HCT116 (cell line): ENCODE measurements at regions not wholly inside any gene's neighbourhood (a gene's known extent, or its start where the extent isn't known, plus 50 kb on each side); places are given as distances from the start of the nearest gene placed in this dataset.
A peak's percentile ranks its signal among the peaks of the same experiment; 100 is the strongest.

Experiments used
- ATAC-seq: fragments of 200-7000 bp; cut with Tn5 transposase; 2 replicates; pipeline ENCODE4 v1.9.1; 2020; ENCODE audit warnings: mild to moderate bottlenecking, moderate library complexity
- BruUV-seq: library from RNA; stranded (reverse); fragments of 400-500 nt; replicated peaks from 2 replicates; lab custom pipeline; 2021; lab: Mats Ljungman, UMichigan
- CTCF ChIA-PET: fragments of 300-600 bp; sonication (Branson Sonifier 250); formaldehyde crosslinking; loops from one replicate; lab custom pipeline; 2021; ENCODE audit warnings: antibody characterized with exemption; lab: Charles Lee
- POLR2A ChIA-PET: fragments of 300-600, 350-600 bp; sonication (Branson Sonifier 250); formaldehyde crosslinking; loops from one replicate; lab custom pipeline; 2021; ENCODE audit warnings: antibody characterized with exemption; lab: Charles Lee
- RAD21 ChIA-PET, 2 experiments: fragments of 300-600 bp; sonication (Branson Sonifier 250); formaldehyde crosslinking; loops; one replicate each; lab custom pipeline; 2023; ENCODE audit warnings: low total read pairs in 2 of 2; ENCODE audit not compliant: uncharacterized antibody in 2 of 2, unreplicated experiment in 2 of 2, low non-redundant PET in 1 of 2; lab: Charles Lee
- DNase-seq: peaks from one replicate; pipeline ENCODE4 v3.0.0-alpha.2; 2010; ENCODE audit warnings: low read depth, low spot score
- H2AFZ ChIP-seq: fragments of 200-600 bp; shearing (Covaris generic), sonication (generic); 2 replicates; pipeline ENCODE4 v1.6.1; 2017; ENCODE audit warnings: low read depth, mixed run types, mixed read lengths, antibody characterized with exemption, low read length; ENCODE audit not compliant: poor library complexity, severe bottlenecking
- H3K27ac ChIP-seq: 2 replicates; pipeline ENCODE4 v1.5.1; 2012; ENCODE audit warnings: low read depth, low read length
- H3K27me3 ChIP-seq: fragments of 200-600 bp; sonication (generic); 2 replicates; pipeline ENCODE4 v1.6.1; 2016; ENCODE audit warnings: mixed run types, low read length, mixed read lengths; ENCODE audit not compliant: insufficient read depth
- H3K36me3 ChIP-seq, 2 experiments: fragments of 200-500 bp in 1 of 2; fragments of 200-600 bp in 1 of 2; sonication (Bioruptor generic) in 1 of 2; sonication (generic) in 1 of 2; 2 replicates each; pipeline versions ENCODE4 v1.5.1 to v1.6.1; 2014 to 2016; ENCODE audit warnings: low read length in 2 of 2, inconsistent platforms in 1 of 2, mixed read lengths in 1 of 2, mixed run types in 1 of 2; ENCODE audit not compliant: insufficient read depth in 2 of 2, control insufficient read depth in 1 of 2
- H3K4me1 ChIP-seq, 2 experiments: fragments of 200-600 bp in 1 of 2; sonication (generic) in 1 of 2; 2 replicates each; pipeline versions ENCODE4 v1.5.1 to v1.6.1; 2012 to 2017; ENCODE audit warnings: low read length in 2 of 2, inconsistent platforms in 1 of 2, mild to moderate bottlenecking in 1 of 2, mixed read lengths in 1 of 2, mixed run types in 1 of 2, moderate library complexity in 1 of 2; ENCODE audit not compliant: insufficient read depth in 2 of 2, control insufficient read depth in 1 of 2
- H3K4me2 ChIP-seq: fragments of 200-600 bp; sonication (generic); 2 replicates; pipeline ENCODE4 v1.6.1; 2017; ENCODE audit warnings: mixed run types, low read length, mixed read lengths
- H3K4me3 ChIP-seq, 2 experiments: fragments of 200-600 bp in 1 of 2; sonication (generic) in 1 of 2; replicated peaks in 1 of 2; 2 replicates each; pipeline ENCODE4 v1.5.1; 2011 to 2016; ENCODE audit warnings: low read length in 2 of 2, control low read depth in 1 of 2, low read depth in 1 of 2, mild to moderate bottlenecking in 1 of 2, mixed read lengths in 1 of 2, mixed run types in 1 of 2
- H3K79me2 ChIP-seq: fragments of 200-600 bp; sonication (generic); 2 replicates; pipeline ENCODE4 v1.6.1; 2017; ENCODE audit warnings: mild to moderate bottlenecking, mixed run types, low read length, moderate library complexity, mixed read lengths; ENCODE audit not compliant: insufficient read depth
- H3K9ac ChIP-seq: fragments of 200-600 bp; sonication (generic); 2 replicates; pipeline ENCODE4 v1.6.1; 2016; ENCODE audit warnings: low read length, mixed read lengths
- H3K9me2 ChIP-seq: fragments of 200-600 bp; sonication (generic), shearing (Covaris generic); 2 replicates; pipeline ENCODE4 v1.6.1; 2017; ENCODE audit warnings: mixed run types, mild to moderate bottlenecking, moderate library complexity; ENCODE audit not compliant: insufficient read depth
- H3K9me3 ChIP-seq, 2 experiments: fragments of 200-500 bp in 1 of 2; fragments of 200-600 bp in 1 of 2; sonication (Bioruptor generic) in 1 of 2; sonication (generic) in 1 of 2; 2 replicates each; pipeline ENCODE4 v1.6.1; 2014 to 2017; ENCODE audit warnings: low read length in 2 of 2, mixed read lengths in 2 of 2, inconsistent platforms in 1 of 2, low read depth in 1 of 2, mild to moderate bottlenecking in 1 of 2, mixed run types in 1 of 2, moderate library complexity in 1 of 2; ENCODE audit not compliant: control insufficient read depth in 1 of 2, insufficient read depth in 1 of 2
- H4K20me1 ChIP-seq: fragments of 200-600 bp; sonication (generic), shearing (Covaris generic); 2 replicates; pipeline ENCODE4 v1.6.1; 2017; ENCODE audit warnings: mixed run types, mild to moderate bottlenecking, moderate library complexity; ENCODE audit not compliant: insufficient read depth
- CBX3 ChIP-seq: IDR thresholded peaks from 2 replicates; pipeline ENCODE4 v1.6.1; 2012; ENCODE audit warnings: low read depth
- CTCF ChIP-seq, 3 experiments: fragments of 200-600 bp in 1 of 3; sonication (generic) in 1 of 3; IDR thresholded peaks in 2 of 3; conservative IDR thresholded peaks in 1 of 3; 2 replicates each; pipeline ENCODE4 v1.5.1; 2012 to 2017; ENCODE audit warnings: low read depth in 2 of 3, low read length in 2 of 3, antibody characterized with exemption in 1 of 3, borderline replicate concordance in 1 of 3, control low read depth in 1 of 3, mild to moderate bottlenecking in 1 of 3, mixed read lengths in 1 of 3, mixed run types in 1 of 3, moderate library complexity in 1 of 3; ENCODE audit not compliant: insufficient read depth in 1 of 3
- ELF1 ChIP-seq: IDR thresholded peaks from 2 replicates; pipeline ENCODE4 v1.6.1; 2012; ENCODE audit warnings: low read depth, borderline replicate concordance
- JUND ChIP-seq: IDR thresholded peaks from 2 replicates; pipeline ENCODE4 v1.6.1; 2012
- POLR2A ChIP-seq: IDR thresholded peaks from 2 replicates; pipeline ENCODE4 v1.7.0; 2011; ENCODE audit warnings: borderline replicate concordance; ENCODE audit not compliant: insufficient read depth, insufficient read length; ENCODE audit errors: extremely low read depth
- POLR2AphosphoS5 ChIP-seq: IDR thresholded peaks from 2 replicates; pipeline ENCODE4 v1.6.1; 2011; ENCODE audit warnings: mild to moderate bottlenecking, low read depth, low read length, moderate library complexity
- REST ChIP-seq: IDR thresholded peaks from 2 replicates; pipeline ENCODE4 v1.6.1; 2012; ENCODE audit warnings: low read depth
- ZBTB33 ChIP-seq: IDR thresholded peaks from 2 replicates; pipeline ENCODE4 v1.6.1; 2011; ENCODE audit warnings: mild to moderate bottlenecking, low read length, moderate library complexity; ENCODE audit not compliant: insufficient replicate concordance; ENCODE audit errors: extremely low read depth
- ZNF274 ChIP-seq: fragments of 200-500 bp; sonication (Bioruptor generic); IDR thresholded peaks from 2 replicates; pipeline ENCODE4 v1.6.1; 2014; ENCODE audit warnings: mild to moderate bottlenecking, low read depth, low read length, inconsistent platforms
- intact Hi-C: fragments of 100-400 bp; cut with micrococcal nuclease; formaldehyde crosslinking; loops from 2 replicates; pipeline ENCODE4 v1.10.0; 2022
- TF ChIP-seq, protein P1 (sequence below): IDR thresholded peaks from 2 replicates; pipeline ENCODE4 v1.6.1; 2012

DNA sequence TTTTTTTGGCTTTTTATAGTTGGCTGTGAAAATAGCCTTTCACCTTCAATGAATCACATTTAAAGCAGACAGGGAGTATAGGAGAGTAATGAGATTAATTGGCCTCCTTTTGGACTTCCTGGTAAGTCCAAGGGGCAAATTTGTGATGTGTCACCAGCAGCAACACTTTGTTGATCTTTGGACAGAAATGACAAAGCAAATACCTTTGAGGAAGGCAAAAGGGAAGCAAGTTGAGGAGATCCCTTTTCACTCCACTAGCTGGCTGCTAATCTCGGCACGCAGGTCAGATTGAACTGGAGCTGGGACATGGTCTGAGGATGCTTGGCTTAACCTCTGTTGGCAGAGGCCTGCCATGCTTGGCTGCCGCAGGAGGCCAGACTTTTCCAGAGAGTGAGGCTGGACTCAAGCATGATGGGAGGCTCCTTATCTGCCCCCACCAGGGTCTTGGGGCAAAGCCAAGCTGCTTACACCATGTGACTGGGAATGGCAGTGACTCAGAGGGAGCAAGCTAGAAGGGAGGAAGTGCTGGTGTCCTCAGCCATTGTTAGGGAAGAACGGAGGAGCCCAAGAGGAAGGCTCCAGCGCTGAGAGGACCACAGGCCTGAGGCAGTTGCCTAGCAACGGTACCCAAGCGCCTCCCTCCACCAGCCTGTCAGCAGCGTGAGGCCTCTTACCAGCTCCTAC lies 174.5 kb upstream of the MAP1B start:
- intact Hi-C loops = loop anchor here (10.0 kb wide), 1 partner anchor 332 kb away; no protein-coding TSS in a partner anchor
- ChIA-PET RAD21 (no interaction called here), POLR2A (interaction anchor here (0.5 to 3.9 kb wide), 2 partner anchors 10 to 315 kb away, joined by 3 to 24 read pairs; no protein-coding TSS in a partner anchor), CTCF (no interaction called here)
- H3K4me3 ChIP-seq = peak overlapping the region in 1 of 2 experiments; percentile 10; a peak in 3 of 4 replicates
- no peaks in the 10 kb centered on the region for H3K36me3 ChIP-seq
- H3K4me2 ChIP-seq = peak overlapping the region; percentile 53
- peaks cover 17 to 27% of the 10 kb centered on the region in 2 experiments for H3K4me1 ChIP-seq
- TF ChIP-seq POLR2AphosphoS5 = no peak
- no peaks in the 10 kb centered on the region for H4K20me1 ChIP-seq
- ATAC-seq = peak; percentile 72
- peak overlapping the region; percentile 71 for H2AFZ ChIP-seq
- peak overlapping the region; percentile 54 for H3K27ac ChIP-seq
- no TSS peak for BruUV-seq
- DNase-seq = peak; percentile 36
- H3K27me3 ChIP-seq = no peaks in the 10 kb centered on the region
- no peaks in the 10 kb centered on the region for H3K9me3 ChIP-seq
- no peaks in the 10 kb centered on the region for H3K79me2 ChIP-seq
- no peaks in the 10 kb centered on the region for H3K9me2 ChIP-seq
- H3K9ac ChIP-seq = peak overlapping the region; percentile 16

DNA sequence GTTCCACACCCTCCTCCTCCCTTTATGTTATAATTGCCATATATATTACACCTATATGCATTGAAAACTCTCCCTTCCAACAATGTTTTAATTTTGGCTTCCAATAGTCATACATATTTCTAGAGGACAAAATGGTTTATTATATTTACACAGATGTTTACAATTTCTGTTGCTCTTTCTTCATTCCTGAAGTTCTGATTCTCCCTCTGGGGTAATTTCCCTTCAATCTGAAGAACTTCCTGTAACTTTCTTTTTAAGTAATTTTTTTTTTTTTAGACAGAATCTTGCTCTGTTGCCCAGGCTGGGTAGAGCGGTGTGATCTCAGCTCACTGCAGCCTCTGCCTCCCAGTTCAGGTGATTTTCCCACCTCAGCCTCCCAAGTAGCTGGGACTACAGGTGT lies 173.0 kb upstream of the MAP1B start:
- POLR2A ChIA-PET = interaction anchor here (3.9 kb wide), 1 partner anchor 11 kb away, joined by 24 read pairs; no protein-coding TSS in a partner anchor
- Histone ChIP-seq H3K27ac (no peak overlapping the region), H3K27me3 (no peaks in the 10 kb centered on the region), H3K9me2 (no peaks in the 10 kb centered on the region), H3K4me2 (no peak overlapping the region), H3K36me3 (no peaks in the 10 kb centered on the region), H3K9ac (no peak overlapping the region), H3K4me1 (peaks cover 20 to 35% of the 10 kb centered on the region in 2 experiments), H3K9me3 (no peaks in the 10 kb centered on the region), H3K79me2 (no peaks in the 10 kb centered on the region), H2AFZ (no peak overlapping the region), H4K20me1 (no peaks in the 10 kb centered on the region), H3K4me3 (no peak overlapping the region)
- CTCF ChIA-PET = no interaction called here
- intact Hi-C loops = loop anchor here (10.0 kb wide), 1 partner anchor 330 kb away; no protein-coding TSS in a partner anchor
- no TSS peak for BruUV-seq
- RAD21 ChIA-PET = no interaction called here
- ATAC-seq (no peak), DNase-seq (no peak)
- TF ChIP-seq ZNF274 (no peak), ELF1 (no peak), ZBTB33 (no peak), POLR2A (no peak), CBX3 (no peak), JUND (no peak), REST (no peak), CTCF (IDR thresholded peaks at IDR 0.05 in 2 of 3, conservative IDR thresholded peaks at IDR 0.05 in 1 of 3; ENCODE audit: borderline replicate concordance in 1 of 3, insufficient read depth in 1 of 3, low read depth in 2 of 3, low read length in 2 of 3) (no peak), POLR2AphosphoS5 (no peak)
- TF ChIP-seq, protein P1, sequence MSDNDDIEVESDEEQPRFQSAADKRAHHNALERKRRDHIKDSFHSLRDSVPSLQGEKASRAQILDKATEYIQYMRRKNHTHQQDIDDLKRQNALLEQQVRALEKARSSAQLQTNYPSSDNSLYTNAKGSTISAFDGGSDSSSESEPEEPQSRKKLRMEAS = no peak
